GM23338 (cell line): ENCODE measurements at regions not wholly inside any gene's neighbourhood (a gene's known extent, or its start where the extent isn't known, plus 50 kb on each side); places are given as distances from the start of the nearest gene placed in this dataset.

ENCODE experiments used
- ATAC-seq: fragments of 200-7000 bp; cut with Tn5 transposase; 3 replicates; pipeline ENCODE4 v1.9.1; 2020
- DNase-seq: peaks from one replicate; pipeline ENCODE4 v3.0.0-alpha.2; 2015; ENCODE audit warnings: low spot score
- H2AFZ ChIP-seq: fragments of 200-600 bp; sonication (generic); 2 replicates; pipeline ENCODE4 v1.8.0; 2016; ENCODE audit warnings: antibody characterized with exemption, mild to moderate bottlenecking, moderate library complexity
- H3F3A ChIP-seq: fragments of 200-600 bp; sonication (generic); replicated peaks from 2 replicates; pipeline ENCODE4 v1.8.0; 2017; ENCODE audit warnings: antibody characterized with exemption, mixed run types, low read depth
- H3K27ac ChIP-seq: fragments of 200-600 bp; sonication (generic); 2 replicates; pipeline ENCODE4 v1.6.1; 2016; ENCODE audit warnings: low read depth
- H3K27me3 ChIP-seq: fragments of 200-600 bp; sonication (generic); 2 replicates; pipeline ENCODE4 v1.8.0; 2016; ENCODE audit warnings: mild to moderate bottlenecking, mixed run types, moderate library complexity; ENCODE audit not compliant: insufficient read depth
- H3K36me3 ChIP-seq: fragments of 200-600 bp; sonication (generic); 2 replicates; pipeline ENCODE4 v1.8.0; 2016; ENCODE audit warnings: mild to moderate bottlenecking; ENCODE audit not compliant: insufficient read depth
- H3K4me1 ChIP-seq: fragments of 200-600 bp; sonication (generic); 2 replicates; pipeline ENCODE4 v1.8.0; 2016; ENCODE audit warnings: mild to moderate bottlenecking, moderate library complexity; ENCODE audit not compliant: insufficient read depth
- H3K4me2 ChIP-seq: fragments of 200-600 bp; sonication (generic); 2 replicates; pipeline ENCODE4 v1.7.1; 2017; ENCODE audit warnings: mixed run types
- H3K4me3 ChIP-seq: fragments of 200-600 bp; sonication (generic); 2 replicates; pipeline ENCODE4 v1.6.1; 2016; ENCODE audit warnings: mixed run types
- H3K79me2 ChIP-seq: fragments of 200-600 bp; sonication (generic); replicated peaks from 2 replicates; pipeline ENCODE4 v1.8.0; 2017; ENCODE audit warnings: mild to moderate bottlenecking; ENCODE audit not compliant: insufficient read depth
- H3K9me2 ChIP-seq: fragments of 200-600 bp; sonication (generic); 2 replicates; pipeline ENCODE4 v1.8.0; 2017; ENCODE audit not compliant: insufficient read depth
- H4K20me1 ChIP-seq: fragments of 200-600 bp; sonication (generic); replicated peaks from 2 replicates; pipeline ENCODE4 v1.8.0; 2017; ENCODE audit warnings: mild to moderate bottlenecking; ENCODE audit not compliant: insufficient read depth
- H3K27ac Mint-ChIP-seq: 2 replicates; pipeline ENCODE4 v1.8.0; 2020; ENCODE audit warnings: inconsistent platforms, mild to moderate bottlenecking, moderate library complexity, mixed read lengths
- H3K27me3 Mint-ChIP-seq: 3 replicates; pipeline ENCODE4 v1.8.0; 2022; ENCODE audit warnings: low read depth, mild to moderate bottlenecking, moderate library complexity, mixed read lengths, inconsistent platforms; ENCODE audit not compliant: insufficient read depth, poor library complexity
- H3K36me3 Mint-ChIP-seq: 3 replicates; pipeline ENCODE4 v1.8.0; 2021; ENCODE audit warnings: low read depth, mild to moderate bottlenecking, inconsistent platforms, moderate library complexity, mixed read lengths
- H3K4me1 Mint-ChIP-seq: 3 replicates; pipeline ENCODE4 v1.8.0; 2020; ENCODE audit warnings: mild to moderate bottlenecking, inconsistent platforms, mixed read lengths
- H3K4me3 Mint-ChIP-seq: 3 replicates; pipeline ENCODE4 v1.8.0; 2021; ENCODE audit warnings: moderate library complexity, mild to moderate bottlenecking, inconsistent platforms, mixed read lengths
- H3K9me3 Mint-ChIP-seq: 3 replicates; pipeline ENCODE4 v1.8.0; 2020; ENCODE audit warnings: moderate library complexity, mild to moderate bottlenecking, inconsistent platforms, mixed read lengths
- CREB1 ChIP-seq: fragments of 250-450 bp; sonication (Bioruptor Pico); IDR thresholded peaks from 2 replicates; pipeline ENCODE4 v1.5.0; 2020; ENCODE audit warnings: low read depth, mild to moderate bottlenecking, moderate library complexity
- EZH2 ChIP-seq: fragments of 200-600 bp; sonication (generic); IDR thresholded peaks from one replicate; pipeline ENCODE4 v1.8.0; 2017; ENCODE audit warnings: antibody characterized with exemption, mild to moderate bottlenecking, low read depth; ENCODE audit not compliant: unreplicated experiment
- EZH2phosphoT487 ChIP-seq: fragments of 200-600 bp; sonication (generic); IDR thresholded peaks from one replicate; pipeline ENCODE4 v1.8.1; 2018; ENCODE audit warnings: antibody characterized with exemption; ENCODE audit not compliant: unreplicated experiment
- JUNB ChIP-seq: IDR thresholded peaks from one replicate; pipeline ENCODE4 v1.6.1; 2016; ENCODE audit warnings: antibody characterized with exemption; ENCODE audit not compliant: unreplicated experiment
- NANOG ChIP-seq: IDR thresholded peaks from 2 replicates; pipeline ENCODE4 v1.6.1; 2016; ENCODE audit warnings: antibody characterized with exemption, borderline replicate concordance
- POLR2AphosphoS5 ChIP-seq: IDR thresholded peaks from 2 replicates; pipeline ENCODE4 v1.6.1; 2016; ENCODE audit warnings: antibody characterized with exemption, low read depth
- STAT1 ChIP-seq: IDR thresholded peaks from one replicate; pipeline ENCODE4 v1.6.1; 2016; ENCODE audit warnings: antibody characterized with exemption; ENCODE audit not compliant: unreplicated experiment
- ZNF114 ChIP-seq: fragments of 250-450 bp; sonication (Bioruptor Pico); IDR thresholded peaks from 2 replicates; pipeline ENCODE4 v1.5.0; 2020; ENCODE audit warnings: mild to moderate bottlenecking, moderate library complexity
- ZNF331 ChIP-seq: fragments of 250-450 bp; sonication (Bioruptor Pico); IDR thresholded peaks from 2 replicates; pipeline ENCODE4 v1.5.0; 2020; ENCODE audit warnings: low read depth, mild to moderate bottlenecking, moderate library complexity
- TF ChIP-seq, protein P1 (sequence below): IDR thresholded peaks from one replicate; pipeline ENCODE4 v1.6.1; 2018; ENCODE audit warnings: antibody characterized with exemption; ENCODE audit not compliant: unreplicated experiment
- TF ChIP-seq, protein P2 (sequence below), 2 experiments: fragments of 200-600 bp in 1 of 2; sonication (generic) in 1 of 2; conservative IDR thresholded peaks; 2 replicates each; pipeline versions ENCODE4 v1.5.1 to v1.6.1; 2016 to 2017; ENCODE audit warnings: antibody characterized with exemption in 2 of 2, low read depth in 2 of 2, mild to moderate bottlenecking in 2 of 2, moderate library complexity in 1 of 2
- TF ChIP-seq, protein P3 (sequence below): fragments of 250-450 bp; sonication (Bioruptor Pico); IDR thresholded peaks from 2 replicates; pipeline ENCODE4 v1.5.0; 2020; ENCODE audit warnings: mild to moderate bottlenecking, moderate library complexity
- TF ChIP-seq, protein P4 (sequence below): IDR thresholded peaks from 2 replicates; pipeline ENCODE4 v1.6.1; 2016; ENCODE audit warnings: antibody characterized with exemption

- no peak for TF ChIP-seq ZNF114 (CRISPR knock-in tag)
- TF ChIP-seq CREB1 (CRISPR knock-in tag), result no peak
- TF ChIP-seq, protein P1, sequence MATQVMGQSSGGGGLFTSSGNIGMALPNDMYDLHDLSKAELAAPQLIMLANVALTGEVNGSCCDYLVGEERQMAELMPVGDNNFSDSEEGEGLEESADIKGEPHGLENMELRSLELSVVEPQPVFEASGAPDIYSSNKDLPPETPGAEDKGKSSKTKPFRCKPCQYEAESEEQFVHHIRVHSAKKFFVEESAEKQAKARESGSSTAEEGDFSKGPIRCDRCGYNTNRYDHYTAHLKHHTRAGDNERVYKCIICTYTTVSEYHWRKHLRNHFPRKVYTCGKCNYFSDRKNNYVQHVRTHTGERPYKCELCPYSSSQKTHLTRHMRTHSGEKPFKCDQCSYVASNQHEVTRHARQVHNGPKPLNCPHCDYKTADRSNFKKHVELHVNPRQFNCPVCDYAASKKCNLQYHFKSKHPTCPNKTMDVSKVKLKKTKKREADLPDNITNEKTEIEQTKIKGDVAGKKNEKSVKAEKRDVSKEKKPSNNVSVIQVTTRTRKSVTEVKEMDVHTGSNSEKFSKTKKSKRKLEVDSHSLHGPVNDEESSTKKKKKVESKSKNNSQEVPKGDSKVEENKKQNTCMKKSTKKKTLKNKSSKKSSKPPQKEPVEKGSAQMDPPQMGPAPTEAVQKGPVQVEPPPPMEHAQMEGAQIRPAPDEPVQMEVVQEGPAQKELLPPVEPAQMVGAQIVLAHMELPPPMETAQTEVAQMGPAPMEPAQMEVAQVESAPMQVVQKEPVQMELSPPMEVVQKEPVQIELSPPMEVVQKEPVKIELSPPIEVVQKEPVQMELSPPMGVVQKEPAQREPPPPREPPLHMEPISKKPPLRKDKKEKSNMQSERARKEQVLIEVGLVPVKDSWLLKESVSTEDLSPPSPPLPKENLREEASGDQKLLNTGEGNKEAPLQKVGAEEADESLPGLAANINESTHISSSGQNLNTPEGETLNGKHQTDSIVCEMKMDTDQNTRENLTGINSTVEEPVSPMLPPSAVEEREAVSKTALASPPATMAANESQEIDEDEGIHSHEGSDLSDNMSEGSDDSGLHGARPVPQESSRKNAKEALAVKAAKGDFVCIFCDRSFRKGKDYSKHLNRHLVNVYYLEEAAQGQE, result no peak
- no peak for TF ChIP-seq JUNB
- no peak for TF ChIP-seq NANOG
- TF ChIP-seq, protein P2, sequence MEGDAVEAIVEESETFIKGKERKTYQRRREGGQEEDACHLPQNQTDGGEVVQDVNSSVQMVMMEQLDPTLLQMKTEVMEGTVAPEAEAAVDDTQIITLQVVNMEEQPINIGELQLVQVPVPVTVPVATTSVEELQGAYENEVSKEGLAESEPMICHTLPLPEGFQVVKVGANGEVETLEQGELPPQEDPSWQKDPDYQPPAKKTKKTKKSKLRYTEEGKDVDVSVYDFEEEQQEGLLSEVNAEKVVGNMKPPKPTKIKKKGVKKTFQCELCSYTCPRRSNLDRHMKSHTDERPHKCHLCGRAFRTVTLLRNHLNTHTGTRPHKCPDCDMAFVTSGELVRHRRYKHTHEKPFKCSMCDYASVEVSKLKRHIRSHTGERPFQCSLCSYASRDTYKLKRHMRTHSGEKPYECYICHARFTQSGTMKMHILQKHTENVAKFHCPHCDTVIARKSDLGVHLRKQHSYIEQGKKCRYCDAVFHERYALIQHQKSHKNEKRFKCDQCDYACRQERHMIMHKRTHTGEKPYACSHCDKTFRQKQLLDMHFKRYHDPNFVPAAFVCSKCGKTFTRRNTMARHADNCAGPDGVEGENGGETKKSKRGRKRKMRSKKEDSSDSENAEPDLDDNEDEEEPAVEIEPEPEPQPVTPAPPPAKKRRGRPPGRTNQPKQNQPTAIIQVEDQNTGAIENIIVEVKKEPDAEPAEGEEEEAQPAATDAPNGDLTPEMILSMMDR (conservative IDR thresholded peaks at IDR 0.05; ENCODE audit: low read depth in 2 of 2), result no peak
- TF ChIP-seq EZH2, result no peak
- no peak for TF ChIP-seq POLR2AphosphoS5
- TF ChIP-seq STAT1, result no peak
- no peak for TF ChIP-seq EZH2phosphoT487
- no peak for TF ChIP-seq ZNF331 (CRISPR knock-in tag)
- TF ChIP-seq, protein P3, sequence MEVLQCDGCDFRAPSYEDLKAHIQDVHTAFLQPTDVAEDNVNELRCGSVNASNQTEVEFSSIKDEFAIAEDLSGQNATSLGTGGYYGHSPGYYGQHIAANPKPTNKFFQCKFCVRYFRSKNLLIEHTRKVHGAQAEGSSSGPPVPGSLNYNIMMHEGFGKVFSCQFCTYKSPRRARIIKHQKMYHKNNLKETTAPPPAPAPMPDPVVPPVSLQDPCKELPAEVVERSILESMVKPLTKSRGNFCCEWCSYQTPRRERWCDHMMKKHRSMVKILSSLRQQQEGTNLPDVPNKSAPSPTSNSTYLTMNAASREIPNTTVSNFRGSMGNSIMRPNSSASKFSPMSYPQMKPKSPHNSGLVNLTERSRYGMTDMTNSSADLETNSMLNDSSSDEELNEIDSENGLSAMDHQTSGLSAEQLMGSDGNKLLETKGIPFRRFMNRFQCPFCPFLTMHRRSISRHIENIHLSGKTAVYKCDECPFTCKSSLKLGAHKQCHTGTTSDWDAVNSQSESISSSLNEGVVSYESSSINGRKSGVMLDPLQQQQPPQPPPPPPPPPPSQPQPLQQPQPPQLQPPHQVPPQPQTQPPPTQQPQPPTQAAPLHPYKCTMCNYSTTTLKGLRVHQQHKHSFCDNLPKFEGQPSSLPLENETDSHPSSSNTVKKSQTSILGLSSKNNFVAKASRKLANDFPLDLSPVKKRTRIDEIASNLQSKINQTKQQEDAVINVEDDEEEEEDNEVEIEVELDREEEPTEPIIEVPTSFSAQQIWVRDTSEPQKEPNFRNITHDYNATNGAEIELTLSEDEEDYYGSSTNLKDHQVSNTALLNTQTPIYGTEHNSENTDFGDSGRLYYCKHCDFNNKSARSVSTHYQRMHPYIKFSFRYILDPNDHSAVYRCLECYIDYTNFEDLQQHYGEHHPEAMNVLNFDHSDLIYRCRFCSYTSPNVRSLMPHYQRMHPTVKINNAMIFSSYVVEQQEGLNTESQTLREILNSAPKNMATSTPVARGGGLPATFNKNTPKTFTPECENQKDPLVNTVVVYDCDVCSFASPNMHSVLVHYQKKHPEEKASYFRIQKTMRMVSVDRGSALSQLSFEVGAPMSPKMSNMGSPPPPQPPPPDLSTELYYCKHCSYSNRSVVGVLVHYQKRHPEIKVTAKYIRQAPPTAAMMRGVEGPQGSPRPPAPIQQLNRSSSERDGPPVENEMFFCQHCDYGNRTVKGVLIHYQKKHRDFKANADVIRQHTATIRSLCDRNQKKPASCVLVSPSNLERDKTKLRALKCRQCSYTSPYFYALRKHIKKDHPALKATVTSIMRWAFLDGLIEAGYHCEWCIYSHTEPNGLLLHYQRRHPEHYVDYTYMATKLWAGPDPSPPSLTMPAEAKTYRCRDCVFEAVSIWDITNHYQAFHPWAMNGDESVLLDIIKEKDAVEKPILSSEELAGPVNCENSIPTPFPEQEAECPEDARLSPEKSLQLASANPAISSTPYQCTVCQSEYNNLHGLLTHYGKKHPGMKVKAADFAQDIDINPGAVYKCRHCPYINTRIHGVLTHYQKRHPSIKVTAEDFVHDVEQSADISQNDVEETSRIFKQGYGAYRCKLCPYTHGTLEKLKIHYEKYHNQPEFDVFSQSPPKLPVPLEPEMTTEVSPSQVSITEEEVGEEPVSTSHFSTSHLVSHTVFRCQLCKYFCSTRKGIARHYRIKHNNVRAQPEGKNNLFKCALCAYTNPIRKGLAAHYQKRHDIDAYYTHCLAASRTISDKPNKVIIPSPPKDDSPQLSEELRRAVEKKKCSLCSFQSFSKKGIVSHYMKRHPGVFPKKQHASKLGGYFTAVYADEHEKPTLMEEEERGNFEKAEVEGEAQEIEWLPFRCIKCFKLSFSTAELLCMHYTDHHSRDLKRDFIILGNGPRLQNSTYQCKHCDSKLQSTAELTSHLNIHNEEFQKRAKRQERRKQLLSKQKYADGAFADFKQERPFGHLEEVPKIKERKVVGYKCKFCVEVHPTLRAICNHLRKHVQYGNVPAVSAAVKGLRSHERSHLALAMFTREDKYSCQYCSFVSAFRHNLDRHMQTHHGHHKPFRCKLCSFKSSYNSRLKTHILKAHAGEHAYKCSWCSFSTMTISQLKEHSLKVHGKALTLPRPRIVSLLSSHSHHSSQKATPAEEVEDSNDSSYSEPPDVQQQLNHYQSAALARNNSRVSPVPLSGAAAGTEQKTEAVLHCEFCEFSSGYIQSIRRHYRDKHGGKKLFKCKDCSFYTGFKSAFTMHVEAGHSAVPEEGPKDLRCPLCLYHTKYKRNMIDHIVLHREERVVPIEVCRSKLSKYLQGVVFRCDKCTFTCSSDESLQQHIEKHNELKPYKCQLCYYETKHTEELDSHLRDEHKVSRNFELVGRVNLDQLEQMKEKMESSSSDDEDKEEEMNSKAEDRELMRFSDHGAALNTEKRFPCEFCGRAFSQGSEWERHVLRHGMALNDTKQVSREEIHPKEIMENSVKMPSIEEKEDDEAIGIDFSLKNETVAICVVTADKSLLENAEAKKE (CRISPR knock-in tag), result no peak
- TF ChIP-seq, protein P4, sequence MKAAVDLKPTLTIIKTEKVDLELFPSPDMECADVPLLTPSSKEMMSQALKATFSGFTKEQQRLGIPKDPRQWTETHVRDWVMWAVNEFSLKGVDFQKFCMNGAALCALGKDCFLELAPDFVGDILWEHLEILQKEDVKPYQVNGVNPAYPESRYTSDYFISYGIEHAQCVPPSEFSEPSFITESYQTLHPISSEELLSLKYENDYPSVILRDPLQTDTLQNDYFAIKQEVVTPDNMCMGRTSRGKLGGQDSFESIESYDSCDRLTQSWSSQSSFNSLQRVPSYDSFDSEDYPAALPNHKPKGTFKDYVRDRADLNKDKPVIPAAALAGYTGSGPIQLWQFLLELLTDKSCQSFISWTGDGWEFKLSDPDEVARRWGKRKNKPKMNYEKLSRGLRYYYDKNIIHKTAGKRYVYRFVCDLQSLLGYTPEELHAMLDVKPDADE, result no peak
- H2AFZ ChIP-seq, result no peak overlapping the region
Observed at GRCh38 chr6:103629613-103630012, 1230.1 kb downstream of the HACE1 start.

More at GRCh38 chr6:103629613-103630012, 1230.1 kb downstream of the HACE1 start:
- DNase-seq, result no peak
- no peaks in the 10 kb centered on the region for H3K27me3 Mint-ChIP-seq
- no peaks in the 10 kb centered on the region for H4K20me1 ChIP-seq
- H3K4me3 Mint-ChIP-seq, result no peak overlapping the region
- no peaks in the 10 kb centered on the region for H3K27me3 ChIP-seq
- H3K4me1 ChIP-seq, result no peaks in the 10 kb centered on the region
- H3K9me2 ChIP-seq, result no peaks in the 10 kb centered on the region
- no peaks in the 10 kb centered on the region for H3K36me3 Mint-ChIP-seq
- H3K79me2 ChIP-seq, result no peaks in the 10 kb centered on the region
- ATAC-seq, result no peak
- H3K36me3 ChIP-seq, result no peaks in the 10 kb centered on the region
- H3F3A ChIP-seq, result no peaks in the 10 kb centered on the region
- no peak overlapping the region for H3K4me2 ChIP-seq
- H3K9me3 Mint-ChIP-seq, result no peaks in the 10 kb centered on the region
- H3K27ac ChIP-seq, result no peak overlapping the region
- H3K4me1 Mint-ChIP-seq, result no peaks in the 10 kb centered on the region
- H3K4me3 ChIP-seq, result no peak overlapping the region
- H3K27ac Mint-ChIP-seq, result no peak overlapping the region
